ENCODE measurements at regions not wholly inside any gene's neighbourhood (a gene's known extent, or its start where the extent isn't known, plus 50 kb on each side); places are given as distances from the start of the nearest gene placed in this dataset.

DNA sequence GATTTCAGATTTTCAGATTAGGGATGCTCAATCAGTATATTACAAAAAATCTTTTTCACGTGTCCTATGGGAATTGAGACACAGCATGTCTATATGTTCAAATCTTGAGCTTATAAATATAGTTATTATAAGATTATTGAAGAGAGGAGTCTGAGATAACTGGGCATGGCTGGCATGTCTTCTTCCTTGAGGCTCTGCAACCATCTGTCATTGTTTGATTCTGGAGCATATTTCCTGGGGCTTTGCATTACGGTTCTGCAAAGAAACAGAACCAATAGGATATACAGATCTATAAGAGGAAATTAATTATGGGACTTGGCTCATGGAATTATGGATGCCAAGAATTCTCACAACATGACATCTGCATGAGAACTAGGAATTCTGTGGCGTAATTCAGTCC, 386.1 kb downstream of the SOCS6 start:
- POLR2A ChIA-PET = no interaction called here
- Mint-ChIP-seq H3K36me3 (peaks cover 51% of the 10 kb centered on the region), H3K9me3 (peaks cover 86% of the 10 kb centered on the region), H3K4me1 (no peaks in the 10 kb centered on the region), H3K27me3 (ENCODE audit: low read depth) (peaks cover 7% of the 10 kb centered on the region; the same call in 1 of the 2 replicates), H3K27ac (no peak overlapping the region), H3K4me3 (no peak overlapping the region)
- TF ChIP-seq ELF4 (CRISPR knock-in tag; IDR thresholded peaks at IDR 0.05; ENCODE audit: low read depth) (no peak), HMGXB4 (CRISPR knock-in tag; IDR thresholded peaks at IDR 0.05) (no peak), FOXP1 (CRISPR knock-in tag; IDR thresholded peaks at IDR 0.05; ENCODE audit: borderline replicate concordance) (no peak), MXD4 (CRISPR knock-in tag; IDR thresholded peaks at IDR 0.05; ENCODE audit: borderline replicate concordance) (no peak), ZNF281 (CRISPR knock-in tag; IDR thresholded peaks at IDR 0.05) (no peak), ERG (CRISPR knock-in tag; IDR thresholded peaks at IDR 0.05) (no peak), JAZF1 (CRISPR knock-in tag; IDR thresholded peaks at IDR 0.05) (no peak), ZNF396 (CRISPR knock-in tag; IDR thresholded peaks at IDR 0.05; ENCODE audit: borderline replicate concordance) (no peak), OVOL2 (CRISPR knock-in tag; IDR thresholded peaks at IDR 0.05; ENCODE audit: borderline replicate concordance) (no peak), ZNF671 (CRISPR knock-in tag; IDR thresholded peaks at IDR 0.05) (no peak), STAT6 (CRISPR knock-in tag; conservative IDR thresholded peaks at IDR 0.05; ENCODE audit: low read depth) (no peak), USF1 (CRISPR knock-in tag; IDR thresholded peaks at IDR 0.05) (no peak), JUN (CRISPR knock-in tag; IDR thresholded peaks at IDR 0.05) (no peak), TCF7 (CRISPR knock-in tag; IDR thresholded peaks at IDR 0.05; ENCODE audit: low read depth) (no peak)
- TF ChIP-seq, protein P1, sequence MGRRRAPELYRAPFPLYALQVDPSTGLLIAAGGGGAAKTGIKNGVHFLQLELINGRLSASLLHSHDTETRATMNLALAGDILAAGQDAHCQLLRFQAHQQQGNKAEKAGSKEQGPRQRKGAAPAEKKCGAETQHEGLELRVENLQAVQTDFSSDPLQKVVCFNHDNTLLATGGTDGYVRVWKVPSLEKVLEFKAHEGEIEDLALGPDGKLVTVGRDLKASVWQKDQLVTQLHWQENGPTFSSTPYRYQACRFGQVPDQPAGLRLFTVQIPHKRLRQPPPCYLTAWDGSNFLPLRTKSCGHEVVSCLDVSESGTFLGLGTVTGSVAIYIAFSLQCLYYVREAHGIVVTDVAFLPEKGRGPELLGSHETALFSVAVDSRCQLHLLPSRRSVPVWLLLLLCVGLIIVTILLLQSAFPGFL (CRISPR knock-in tag; IDR thresholded peaks at IDR 0.05; ENCODE audit: borderline replicate concordance) = no peak
- TF ChIP-seq, protein P2, sequence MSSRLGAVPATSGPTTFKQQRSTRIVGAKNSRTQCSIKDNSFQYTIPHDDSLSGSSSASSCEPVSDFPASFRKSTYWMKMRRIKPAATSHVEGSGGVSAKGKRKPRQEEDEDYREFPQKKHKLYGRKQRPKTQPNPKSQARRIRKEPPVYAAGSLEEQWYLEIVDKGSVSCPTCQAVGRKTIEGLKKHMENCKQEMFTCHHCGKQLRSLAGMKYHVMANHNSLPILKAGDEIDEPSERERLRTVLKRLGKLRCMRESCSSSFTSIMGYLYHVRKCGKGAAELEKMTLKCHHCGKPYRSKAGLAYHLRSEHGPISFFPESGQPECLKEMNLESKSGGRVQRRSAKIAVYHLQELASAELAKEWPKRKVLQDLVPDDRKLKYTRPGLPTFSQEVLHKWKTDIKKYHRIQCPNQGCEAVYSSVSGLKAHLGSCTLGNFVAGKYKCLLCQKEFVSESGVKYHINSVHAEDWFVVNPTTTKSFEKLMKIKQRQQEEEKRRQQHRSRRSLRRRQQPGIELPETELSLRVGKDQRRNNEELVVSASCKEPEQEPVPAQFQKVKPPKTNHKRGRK (CRISPR knock-in tag; IDR thresholded peaks at IDR 0.05; ENCODE audit: borderline replicate concordance) = no peak
- TF ChIP-seq, protein P3, sequence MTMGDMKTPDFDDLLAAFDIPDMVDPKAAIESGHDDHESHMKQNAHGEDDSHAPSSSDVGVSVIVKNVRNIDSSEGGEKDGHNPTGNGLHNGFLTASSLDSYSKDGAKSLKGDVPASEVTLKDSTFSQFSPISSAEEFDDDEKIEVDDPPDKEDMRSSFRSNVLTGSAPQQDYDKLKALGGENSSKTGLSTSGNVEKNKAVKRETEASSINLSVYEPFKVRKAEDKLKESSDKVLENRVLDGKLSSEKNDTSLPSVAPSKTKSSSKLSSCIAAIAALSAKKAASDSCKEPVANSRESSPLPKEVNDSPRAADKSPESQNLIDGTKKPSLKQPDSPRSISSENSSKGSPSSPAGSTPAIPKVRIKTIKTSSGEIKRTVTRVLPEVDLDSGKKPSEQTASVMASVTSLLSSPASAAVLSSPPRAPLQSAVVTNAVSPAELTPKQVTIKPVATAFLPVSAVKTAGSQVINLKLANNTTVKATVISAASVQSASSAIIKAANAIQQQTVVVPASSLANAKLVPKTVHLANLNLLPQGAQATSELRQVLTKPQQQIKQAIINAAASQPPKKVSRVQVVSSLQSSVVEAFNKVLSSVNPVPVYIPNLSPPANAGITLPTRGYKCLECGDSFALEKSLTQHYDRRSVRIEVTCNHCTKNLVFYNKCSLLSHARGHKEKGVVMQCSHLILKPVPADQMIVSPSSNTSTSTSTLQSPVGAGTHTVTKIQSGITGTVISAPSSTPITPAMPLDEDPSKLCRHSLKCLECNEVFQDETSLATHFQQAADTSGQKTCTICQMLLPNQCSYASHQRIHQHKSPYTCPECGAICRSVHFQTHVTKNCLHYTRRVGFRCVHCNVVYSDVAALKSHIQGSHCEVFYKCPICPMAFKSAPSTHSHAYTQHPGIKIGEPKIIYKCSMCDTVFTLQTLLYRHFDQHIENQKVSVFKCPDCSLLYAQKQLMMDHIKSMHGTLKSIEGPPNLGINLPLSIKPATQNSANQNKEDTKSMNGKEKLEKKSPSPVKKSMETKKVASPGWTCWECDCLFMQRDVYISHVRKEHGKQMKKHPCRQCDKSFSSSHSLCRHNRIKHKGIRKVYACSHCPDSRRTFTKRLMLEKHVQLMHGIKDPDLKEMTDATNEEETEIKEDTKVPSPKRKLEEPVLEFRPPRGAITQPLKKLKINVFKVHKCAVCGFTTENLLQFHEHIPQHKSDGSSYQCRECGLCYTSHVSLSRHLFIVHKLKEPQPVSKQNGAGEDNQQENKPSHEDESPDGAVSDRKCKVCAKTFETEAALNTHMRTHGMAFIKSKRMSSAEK (CRISPR knock-in tag; IDR thresholded peaks at IDR 0.05; ENCODE audit: borderline replicate concordance) = no peak
- TF ChIP-seq, protein P4, sequence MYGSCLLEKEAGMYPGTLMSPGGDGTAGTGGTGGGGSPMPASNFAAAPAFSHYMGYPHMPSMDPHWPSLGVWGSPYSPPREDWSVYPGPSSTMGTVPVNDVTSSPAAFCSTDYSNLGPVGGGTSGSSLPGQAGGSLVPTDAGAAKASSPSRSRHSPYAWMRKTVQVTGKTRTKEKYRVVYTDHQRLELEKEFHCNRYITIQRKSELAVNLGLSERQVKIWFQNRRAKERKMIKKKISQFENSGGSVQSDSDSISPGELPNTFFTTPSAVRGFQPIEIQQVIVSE (CRISPR knock-in tag; IDR thresholded peaks at IDR 0.05; ENCODE audit: borderline replicate concordance) = no peak
- CTCF ChIA-PET = no interaction called here
- no peak for ATAC-seq
- no peak for DNase-seq (ENCODE audit: low spot score)
